ENCODE measurements at regions not wholly inside any gene's neighbourhood (a gene's known extent, or its start where the extent isn't known, plus 50 kb on each side); places are given as distances from the start of the nearest gene placed in this dataset.
A peak's percentile ranks its signal among the peaks of the same experiment; 100 is the strongest.

DNA sequence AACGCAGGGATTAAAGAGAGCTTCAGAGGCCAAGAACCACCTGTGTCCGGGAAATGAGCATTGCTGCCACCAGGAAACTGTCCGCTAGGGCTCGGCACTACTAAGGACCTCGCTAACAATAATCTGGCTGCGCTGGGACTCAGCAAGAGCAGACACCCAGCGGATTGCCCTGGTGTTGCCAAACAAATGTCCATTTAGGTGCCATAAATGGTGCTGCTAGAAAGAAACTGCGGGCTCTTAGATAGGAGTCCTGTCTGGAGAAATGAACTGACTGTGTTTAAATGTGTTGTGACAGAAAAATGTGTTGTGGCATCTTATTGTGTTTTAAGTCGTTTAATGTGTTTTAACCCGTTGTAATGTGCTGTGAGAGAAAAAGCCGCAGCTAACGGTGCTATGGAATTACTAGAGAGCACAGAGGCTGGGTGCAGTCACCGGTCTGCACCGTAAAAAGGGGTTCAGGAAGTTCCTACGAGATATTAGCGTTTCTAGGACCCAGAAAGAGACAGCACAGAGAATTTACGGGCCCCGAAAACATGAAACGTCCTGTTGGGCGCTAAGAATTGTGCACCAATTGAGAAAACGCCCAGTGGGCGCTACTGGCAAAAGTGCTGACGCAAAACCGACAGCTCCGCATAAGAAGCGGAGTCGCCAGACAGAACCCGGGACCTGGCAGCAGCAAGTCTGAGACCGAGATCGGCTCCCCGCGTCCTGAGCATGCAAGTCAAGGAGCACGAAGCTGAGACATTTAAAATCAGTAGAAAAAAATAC, 90.6 kb downstream of the ANXA2R start:
- intact Hi-C loops (cut with DNase I), result loop anchor here in 1 of 2 donors (5.0 to 10.0 kb wide), 2 partner anchors 45 to 68 kb away; no protein-coding TSS in a partner anchor
- peak overlapping the region; percentile 57 to 80 (median 76) for H3K27ac ChIP-seq
- no peaks in the 10 kb centered on the region for H3K36me3 ChIP-seq
- peaks cover 4 to 43% of the 10 kb centered on the region in 2 donors for H3K27me3 ChIP-seq
- peak; percentile 59 to 68 (median 64) for ATAC-seq
- no peaks in the 10 kb centered on the region for H3K9me3 ChIP-seq
- DNase-seq, result peak in 2 of 3 donors; percentile 63 to 66
- TF ChIP-seq, protein P1, sequence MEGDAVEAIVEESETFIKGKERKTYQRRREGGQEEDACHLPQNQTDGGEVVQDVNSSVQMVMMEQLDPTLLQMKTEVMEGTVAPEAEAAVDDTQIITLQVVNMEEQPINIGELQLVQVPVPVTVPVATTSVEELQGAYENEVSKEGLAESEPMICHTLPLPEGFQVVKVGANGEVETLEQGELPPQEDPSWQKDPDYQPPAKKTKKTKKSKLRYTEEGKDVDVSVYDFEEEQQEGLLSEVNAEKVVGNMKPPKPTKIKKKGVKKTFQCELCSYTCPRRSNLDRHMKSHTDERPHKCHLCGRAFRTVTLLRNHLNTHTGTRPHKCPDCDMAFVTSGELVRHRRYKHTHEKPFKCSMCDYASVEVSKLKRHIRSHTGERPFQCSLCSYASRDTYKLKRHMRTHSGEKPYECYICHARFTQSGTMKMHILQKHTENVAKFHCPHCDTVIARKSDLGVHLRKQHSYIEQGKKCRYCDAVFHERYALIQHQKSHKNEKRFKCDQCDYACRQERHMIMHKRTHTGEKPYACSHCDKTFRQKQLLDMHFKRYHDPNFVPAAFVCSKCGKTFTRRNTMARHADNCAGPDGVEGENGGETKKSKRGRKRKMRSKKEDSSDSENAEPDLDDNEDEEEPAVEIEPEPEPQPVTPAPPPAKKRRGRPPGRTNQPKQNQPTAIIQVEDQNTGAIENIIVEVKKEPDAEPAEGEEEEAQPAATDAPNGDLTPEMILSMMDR (IDR thresholded peaks at IDR 0.05), result peak in 3 of 4 donors; percentile 5 to 39 (median 14)
- TF ChIP-seq POLR2A (IDR thresholded peaks at IDR 0.05), result no peak
- peaks cover 0 to 5% (median 0%) of the 10 kb centered on the region in 4 donors for H3K4me1 ChIP-seq
- peak overlapping the region in 1 of 3 donors; percentile 26 for H3K4me3 ChIP-seq
- WGBS (ENCODE audit: insufficient coverage, low coverage, low lambda C conversion rate, missing lambda C conversion rate), result 8% methylated on average over 33 of the region's 33 CpGs

DNA sequence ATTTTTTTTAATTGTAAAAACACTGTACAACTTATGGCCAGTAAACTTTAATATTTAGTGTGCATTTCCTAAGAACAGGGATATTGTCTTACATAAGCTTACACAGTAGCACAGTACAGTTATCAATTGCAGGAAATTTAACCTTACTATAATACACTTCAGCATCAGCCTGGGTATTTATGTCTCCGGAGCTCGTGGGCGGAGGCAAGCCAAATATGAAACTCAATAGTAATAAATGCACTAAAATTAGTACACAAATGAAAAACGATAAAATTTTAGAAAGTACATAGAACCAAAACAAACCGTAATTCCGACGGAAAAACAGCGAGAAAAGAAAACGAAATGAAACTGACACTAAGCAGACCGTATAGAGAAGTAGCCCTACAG, 91.2 kb downstream of the ANXA2R start:
- ATAC-seq, result no peak
- DNase-seq, result no peak
- intact Hi-C loops (cut with DNase I), result loop anchor here in 1 of 2 donors (10.0 kb wide), 1 partner anchor 46 kb away; no protein-coding TSS in a partner anchor
- Histone ChIP-seq H3K27ac (peak overlapping the region in 2 of 3 donors; percentile 76 to 80), H3K27me3 (peaks cover 4 to 43% of the 10 kb centered on the region in 2 donors), H3K36me3 (no peaks in the 10 kb centered on the region), H3K9me3 (no peaks in the 10 kb centered on the region), H3K4me1 (peaks cover 0 to 8% (median 0%) of the 10 kb centered on the region in 4 donors), H3K4me3 (peak overlapping the region in 1 of 3 donors; percentile 26)
- no peak for TF ChIP-seq POLR2A (IDR thresholded peaks at IDR 0.05)
- TF ChIP-seq, protein P1 (IDR thresholded peaks at IDR 0.05), result no peak
- WGBS (ENCODE audit: insufficient coverage, low coverage, low lambda C conversion rate, missing lambda C conversion rate), result 14% methylated on average over 10 of the region's 10 CpGs

DNA sequence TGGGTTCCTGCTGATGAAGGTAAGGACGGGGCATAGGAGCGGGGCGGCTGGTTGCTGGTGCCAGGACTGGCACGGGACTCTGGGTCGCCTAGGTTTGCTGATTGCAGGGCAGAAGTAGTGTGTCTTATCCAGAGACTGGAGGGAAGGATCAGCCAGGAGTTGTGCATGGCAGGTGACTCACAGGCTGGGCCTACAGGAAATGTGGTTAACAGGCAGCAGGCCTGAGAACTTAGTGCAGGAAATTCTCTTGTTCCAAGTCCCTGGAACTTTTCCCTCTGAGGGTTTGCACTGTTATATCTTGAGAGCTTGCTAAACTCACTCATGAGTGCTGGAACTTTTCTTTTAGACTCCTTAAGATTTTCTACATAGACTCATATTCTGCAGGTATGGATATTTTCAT, 95.1 kb downstream of the ANXA2R start:
- peaks cover 4 to 24% of the 10 kb centered on the region in 2 donors for H3K27me3 ChIP-seq
- no peak for DNase-seq
- 93% methylated on average over 5 of the region's 5 CpGs for WGBS (ENCODE audit: insufficient coverage, low coverage, low lambda C conversion rate, missing lambda C conversion rate)
- no peak for TF ChIP-seq POLR2A (IDR thresholded peaks at IDR 0.05)
- TF ChIP-seq, protein P1 (IDR thresholded peaks at IDR 0.05), result no peak
- no peak overlapping the region for H3K4me3 ChIP-seq
- ATAC-seq, result peak; percentile 17 to 70 (median 44)
- H3K9me3 ChIP-seq, result no peaks in the 10 kb centered on the region
- H3K27ac ChIP-seq, result no peak overlapping the region
- H3K36me3 ChIP-seq, result no peaks in the 10 kb centered on the region
- intact Hi-C loops (cut with DNase I), result loop anchor here in 1 of 2 donors (10.0 kb wide), 1 partner anchor 50 kb away; no protein-coding TSS in a partner anchor
- H3K4me1 ChIP-seq, result peaks cover 0 to 5% (median 0%) of the 10 kb centered on the region in 4 donors

DNA sequence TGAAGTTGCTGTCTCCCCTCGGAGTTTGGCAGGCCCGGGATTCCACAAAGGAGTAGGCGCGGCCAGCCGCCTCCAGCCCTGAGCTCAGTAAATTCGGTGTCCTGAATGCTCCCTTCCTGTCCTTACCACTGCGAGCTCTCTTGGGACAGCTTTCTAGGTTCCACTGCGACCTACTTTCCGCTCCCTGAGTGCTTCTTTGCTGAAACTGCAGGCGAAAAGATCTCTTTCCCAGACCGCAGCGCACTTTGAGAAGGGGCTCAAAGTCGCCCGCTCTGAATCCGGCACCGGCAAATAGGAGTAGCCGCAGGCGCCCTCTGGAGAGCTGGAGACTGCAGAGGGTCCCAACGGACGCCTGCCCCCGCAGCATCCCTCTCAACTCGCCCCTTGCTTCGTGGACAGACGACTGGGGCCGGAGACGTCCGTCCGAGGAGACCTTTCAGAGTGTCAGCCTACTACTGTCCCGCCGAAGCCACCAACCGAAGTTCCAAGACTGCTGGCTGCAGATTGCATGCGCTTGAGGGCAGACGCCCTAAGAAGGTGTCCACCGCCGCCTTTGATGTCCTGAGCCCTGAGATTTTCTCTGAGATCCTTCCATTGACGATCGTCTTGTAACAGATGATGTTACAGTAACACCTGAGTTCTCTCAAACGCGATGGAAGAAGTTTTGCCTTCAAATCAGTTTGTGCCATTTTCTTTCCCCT, 96.0 kb downstream of the ANXA2R start:
- TF ChIP-seq POLR2A (IDR thresholded peaks at IDR 0.05), result no peak
- TF ChIP-seq, protein P1 (IDR thresholded peaks at IDR 0.05), result no peak
- ATAC-seq (peak; percentile 39 to 46 (median 42)), DNase-seq (no peak)
- no peak overlapping the region for H3K27ac ChIP-seq
- H3K4me3 ChIP-seq, result no peak overlapping the region
- intact Hi-C loops (cut with DNase I), result loop anchor here in 1 of 2 donors (10.0 kb wide), 1 partner anchor 51 kb away; no protein-coding TSS in a partner anchor
- H3K4me1 ChIP-seq, result peaks cover 0 to 5% (median 0%) of the 10 kb centered on the region in 4 donors
- no peaks in the 10 kb centered on the region for H3K9me3 ChIP-seq
- WGBS (ENCODE audit: insufficient coverage, low coverage, low lambda C conversion rate, missing lambda C conversion rate), result 38% methylated on average over 7 of the region's 39 CpGs
- H3K27me3 ChIP-seq, result peaks cover 4 to 15% of the 10 kb centered on the region in 2 donors
- H3K36me3 ChIP-seq, result no peaks in the 10 kb centered on the region

Measured in right lobe of liver (tissue), 6 donors.